SHP77 treated with DMSO at 0.1 percent for 48 hours (cell line): ENCODE measurements at regions not wholly inside any gene's neighbourhood (a gene's known extent, or its start where the extent isn't known, plus 50 kb on each side); places are given as distances from the start of the nearest gene placed in this dataset.

Experiments
- DNase-seq: peaks from one replicate; lab custom pipeline; 2025; lab: John Stamatoyannopoulos, UW

- no peak for DNase-seq
These were observed 313.8 kb upstream of the HS6ST1 start for GRCh38 chr2:128632501-128632800.

- DNase-seq: no peak
These were observed 314.8 kb upstream of the HS6ST1 start for GRCh38 chr2:128633501-128633900.

GRCh38 chr2:128635361-128635900 is 316.8 kb upstream of the HS6ST1 start:
- no peak for DNase-seq

DNA sequence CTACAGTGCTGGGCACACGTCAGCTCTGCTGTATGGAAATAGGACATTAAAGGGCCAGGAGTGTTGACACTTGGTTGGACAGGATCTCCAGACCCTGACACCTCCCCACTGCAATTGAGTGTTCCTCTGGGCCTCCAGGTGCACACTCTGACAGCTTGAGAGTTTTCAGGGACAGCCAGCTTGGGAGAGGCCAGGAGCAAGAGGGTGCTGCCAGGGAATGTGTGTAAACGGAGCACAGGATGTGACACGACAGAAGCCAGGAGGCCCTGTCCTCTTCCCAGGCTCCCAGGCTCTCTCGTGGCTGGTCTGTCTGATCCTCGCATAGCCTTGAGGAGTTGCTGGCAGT is 318.1 kb upstream of the HS6ST1 start:
- DNase-seq: no peak

GRCh38 chr2:128637481-128638155 is 318.9 kb upstream of the HS6ST1 start:
- no peak for DNase-seq

DNA sequence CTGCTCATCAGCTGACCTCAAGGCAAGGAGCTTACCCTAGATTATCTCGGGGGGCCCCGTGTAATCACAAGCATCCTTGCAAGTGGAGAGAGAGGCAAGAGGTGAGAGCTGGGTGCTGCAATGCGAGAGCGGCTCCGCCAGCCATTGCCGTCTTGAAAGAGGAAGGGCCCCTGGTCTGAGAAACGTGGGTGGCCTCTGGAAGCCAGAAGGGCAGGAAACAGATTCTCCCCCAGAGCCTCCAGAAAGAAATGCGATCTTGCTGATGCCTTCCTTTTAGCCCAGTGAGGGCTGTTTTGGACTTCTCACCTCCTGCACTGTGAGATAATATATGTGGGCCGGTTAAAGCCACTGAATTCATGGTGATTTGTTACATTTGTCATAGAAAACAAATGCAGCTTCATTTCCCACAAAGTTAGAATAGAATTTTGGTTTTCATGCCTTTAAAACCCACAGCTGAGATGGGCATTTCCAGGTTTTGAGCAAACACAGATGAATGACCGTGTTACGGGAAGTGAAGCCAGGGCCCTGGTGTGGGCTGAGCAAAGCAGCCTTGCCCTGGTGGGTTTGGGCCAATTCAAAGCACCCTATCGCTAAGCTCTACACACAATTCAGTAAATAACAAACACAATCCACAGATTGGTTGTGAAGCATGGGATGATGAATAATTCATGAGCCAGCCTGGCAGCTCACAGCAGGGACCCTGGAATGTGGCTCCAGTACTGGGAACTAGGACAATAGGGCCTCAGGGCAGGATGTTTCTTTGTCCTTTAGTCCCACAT is 319.9 kb upstream of the HS6ST1 start:
- DNase-seq: no peak

- no peak for DNase-seq
These were observed 320.4 kb upstream of the HS6ST1 start for GRCh38 chr2:128639120-128639477.

- no peak for DNase-seq
These were observed 321.0 kb upstream of the HS6ST1 start for GRCh38 chr2:128639693-128640092.

DNA sequence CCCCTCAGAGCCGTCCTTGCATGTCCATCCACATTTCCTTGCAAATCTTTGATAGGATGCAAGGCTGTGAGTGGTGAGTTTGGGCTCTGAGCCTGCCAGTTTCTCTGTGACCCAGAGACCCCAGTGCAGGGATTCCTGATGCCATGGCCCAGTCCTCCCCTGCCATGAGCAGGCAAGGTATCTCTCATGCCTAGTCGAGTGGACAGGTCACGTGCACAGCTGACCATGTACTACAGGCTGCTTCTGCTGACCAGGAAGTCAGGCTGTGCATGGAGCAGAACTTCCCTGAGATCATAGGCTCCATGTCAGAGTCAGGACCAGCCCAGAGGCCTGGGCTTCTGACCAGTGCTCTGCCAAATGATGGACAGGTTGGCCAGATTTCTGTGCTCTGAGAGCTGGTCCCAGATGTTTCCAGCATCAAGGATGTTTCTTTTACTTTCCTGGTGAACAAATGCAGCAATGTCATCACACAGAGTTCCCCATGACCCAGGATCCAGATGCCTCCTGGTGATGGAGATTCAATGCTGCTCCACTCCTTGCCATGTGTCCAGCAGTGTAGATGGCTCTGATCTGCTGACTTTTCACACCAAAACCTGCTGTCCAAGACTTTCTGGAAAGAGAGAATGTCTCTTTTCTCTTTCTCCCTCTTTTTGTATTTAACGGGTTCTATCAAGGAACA is 321.6 kb upstream of the HS6ST1 start:
- no peak for DNase-seq

- DNase-seq: no peak
These were observed 322.2 kb upstream of the HS6ST1 start for GRCh38 chr2:128640845-128641360.

- DNase-seq: no peak
These were observed 322.9 kb upstream of the HS6ST1 start for GRCh38 chr2:128641421-128642080.

DNA sequence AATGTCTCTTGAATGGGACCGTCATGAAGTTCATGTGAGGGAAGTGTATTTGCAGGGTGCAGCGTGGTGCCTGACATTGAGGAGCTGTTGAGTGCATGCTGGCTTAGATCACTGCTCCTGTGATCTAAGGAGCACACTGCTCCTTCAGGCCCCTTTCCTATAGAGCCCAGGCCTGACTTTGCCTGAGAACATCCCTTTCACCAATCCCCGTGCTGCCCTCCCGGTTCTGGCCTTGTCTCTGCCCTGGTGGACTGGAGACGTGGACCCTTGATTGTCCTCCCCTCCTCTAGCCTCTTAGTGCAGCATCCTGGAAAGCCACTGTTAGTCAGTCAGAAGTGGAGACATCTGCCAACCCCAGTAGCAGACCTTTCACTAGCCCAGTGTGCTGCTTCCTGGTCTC is 323.6 kb upstream of the HS6ST1 start:
- no peak for DNase-seq

DNA sequence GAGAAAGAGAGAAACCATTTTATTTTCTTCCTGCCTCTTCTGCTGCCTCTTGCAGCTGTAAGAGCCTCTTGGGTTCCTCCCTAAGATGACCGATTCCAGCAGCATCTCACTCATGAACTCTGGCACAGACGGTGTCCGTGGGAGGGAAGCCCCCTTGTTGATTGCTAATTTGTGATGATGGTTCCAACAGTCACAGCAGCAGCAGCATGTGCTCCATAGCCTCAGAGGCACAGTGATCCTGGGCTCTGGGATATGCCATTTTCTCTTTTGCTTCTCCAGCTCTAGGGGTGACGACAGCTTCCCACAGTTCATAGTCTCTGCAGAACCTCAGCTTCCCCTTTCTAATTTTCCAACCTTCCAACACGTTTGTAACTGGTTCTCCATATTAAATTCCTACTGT is 324.2 kb upstream of the HS6ST1 start:
- DNase-seq: no peak

GRCh38 chr2:128643221-128644065 is 324.8 kb upstream of the HS6ST1 start:
- no peak for DNase-seq

- no peak for DNase-seq
These were observed 325.5 kb upstream of the HS6ST1 start for GRCh38 chr2:128644156-128644555.

DNA sequence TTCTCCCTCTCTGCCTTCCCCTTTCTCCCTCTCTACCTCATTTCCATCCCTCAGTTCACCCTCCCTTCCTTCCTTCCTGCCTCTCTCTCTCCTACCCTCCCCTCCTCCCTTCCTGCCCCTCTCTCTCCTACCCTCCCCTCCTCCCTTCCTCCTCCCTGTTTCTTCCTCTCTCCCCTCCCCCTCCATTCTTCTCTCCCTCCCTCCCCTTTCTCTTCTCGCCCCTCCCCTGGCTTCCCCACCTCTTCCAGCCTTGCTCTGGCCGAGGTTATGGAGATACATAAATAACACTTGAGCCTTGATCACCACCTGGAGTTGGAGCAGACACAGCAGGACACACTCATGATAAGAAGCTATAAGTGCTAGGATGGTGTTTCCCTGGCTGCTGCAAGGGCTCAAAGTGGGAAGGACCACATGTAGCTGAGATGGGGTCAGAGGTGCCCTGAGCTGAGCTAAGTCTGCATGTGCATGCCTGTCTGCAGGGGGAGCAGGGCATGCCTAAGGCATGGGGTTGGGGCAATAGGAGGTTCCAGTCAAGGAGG is 326.1 kb upstream of the HS6ST1 start:
- DNase-seq: no peak

GRCh38 chr2:128645631-128646030 is 327.0 kb upstream of the HS6ST1 start:
- DNase-seq: no peak

- DNase-seq: no peak
These were observed 327.4 kb upstream of the HS6ST1 start for GRCh38 chr2:128646091-128646490.

GRCh38 chr2:128646691-128647090 is 328.0 kb upstream of the HS6ST1 start:
- DNase-seq: no peak

- DNase-seq: no peak
These were observed 332.3 kb upstream of the HS6ST1 start for GRCh38 chr2:128651000-128651399.

DNA sequence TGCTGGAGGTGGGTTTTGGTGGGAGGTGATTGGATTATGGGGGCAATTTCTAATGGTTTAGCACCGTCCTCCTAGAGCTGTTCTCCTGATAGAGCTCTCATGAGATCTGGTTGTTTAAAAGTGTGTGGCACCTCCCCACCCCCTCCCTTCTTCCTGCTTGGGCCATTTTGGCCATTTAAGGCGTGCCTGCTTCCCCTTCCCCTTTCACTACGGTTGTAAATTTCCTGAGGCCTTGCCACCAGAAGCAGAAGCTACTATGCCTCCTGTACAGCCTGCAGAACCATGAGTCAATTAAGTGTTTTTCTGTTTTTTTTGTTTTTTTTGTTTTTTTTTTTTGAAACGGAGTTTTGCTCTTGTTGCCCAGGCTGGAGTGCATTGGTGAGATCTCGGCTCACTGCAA is 335.7 kb upstream of the HS6ST1 start:
- no peak for DNase-seq
